GM19372 (cell line): ENCODE measurements at regions not wholly inside any gene's neighbourhood (a gene's known extent, or its start where the extent isn't known, plus 50 kb on each side); places are given as distances from the start of the nearest gene placed in this dataset.
A peak's percentile ranks its signal among the peaks of the same experiment; 100 is the strongest.
"Not testable (repeated sequence)": the region's sequence is repeated elsewhere in the genome, so short reads cannot be mapped to it uniquely, and the experiment has no call there.

ENCODE experiments used
- ATAC-seq: cut with Tn5 transposase; IDR thresholded peaks from one replicate; pipeline ENCODE4 v1.9.1; 2021; ENCODE audit warnings: mild to moderate bottlenecking, low read depth, moderate library complexity; ENCODE audit not compliant: unreplicated experiment

DNA sequence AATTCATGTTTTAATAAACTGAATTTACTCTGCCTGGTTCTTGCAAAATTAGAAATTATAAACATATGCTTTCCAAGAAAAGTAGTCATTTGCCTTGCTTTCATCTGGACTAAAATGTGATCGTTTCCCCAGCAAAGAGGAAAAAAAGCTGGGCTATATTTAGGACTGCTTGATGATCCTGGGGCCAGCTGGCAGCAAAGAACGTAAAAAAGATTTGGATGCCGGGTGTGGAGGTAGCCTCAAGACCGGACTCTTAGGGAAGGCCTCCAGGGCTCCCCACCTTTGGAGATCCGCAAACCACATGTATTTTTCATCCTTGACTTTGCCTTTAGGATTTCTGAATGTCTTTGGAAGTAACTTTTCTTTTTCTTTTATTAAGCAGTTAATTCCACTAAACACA, 156.1 kb upstream of the SEMA6A start:
- no peak for ATAC-seq

DNA sequence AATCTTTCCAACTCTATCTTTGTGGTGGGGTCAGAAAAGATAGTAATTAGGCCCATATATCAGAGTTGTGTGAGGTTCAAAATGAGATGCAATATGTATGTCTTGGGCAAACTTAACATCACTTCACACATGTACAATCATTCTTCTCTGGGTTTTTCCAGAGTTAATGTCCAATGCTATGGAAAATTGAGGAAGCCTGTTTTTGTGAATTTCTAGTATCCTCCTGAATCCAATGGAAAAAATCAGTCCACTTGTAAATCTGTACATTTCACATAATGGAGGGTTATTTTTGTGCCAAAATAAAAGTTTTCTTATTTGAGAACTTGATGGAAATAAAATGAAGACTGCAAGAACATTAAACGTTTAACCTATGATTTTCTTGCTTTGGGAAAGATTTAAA, 155.6 kb upstream of the SEMA6A start:
- ATAC-seq, result no peak

DNA sequence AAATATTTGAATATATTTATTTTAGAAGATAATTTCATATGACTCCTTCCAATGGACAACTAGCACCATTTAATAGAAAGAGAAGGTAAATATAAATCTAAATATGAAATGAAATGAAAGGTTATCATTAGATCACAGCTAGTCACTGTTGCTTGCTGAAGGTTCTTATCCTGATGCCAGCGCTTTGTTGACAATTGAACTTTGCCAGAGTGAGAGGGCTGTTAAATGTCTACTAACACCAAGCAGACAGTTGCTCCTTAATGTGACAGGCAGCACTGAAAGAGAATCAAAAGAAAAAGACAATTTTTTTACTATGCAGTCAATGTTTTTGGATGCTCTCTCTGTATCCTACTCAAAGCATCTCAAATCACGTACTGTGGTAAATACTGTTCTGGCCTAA, 152.6 kb upstream of the SEMA6A start:
- no peak for ATAC-seq

DNA sequence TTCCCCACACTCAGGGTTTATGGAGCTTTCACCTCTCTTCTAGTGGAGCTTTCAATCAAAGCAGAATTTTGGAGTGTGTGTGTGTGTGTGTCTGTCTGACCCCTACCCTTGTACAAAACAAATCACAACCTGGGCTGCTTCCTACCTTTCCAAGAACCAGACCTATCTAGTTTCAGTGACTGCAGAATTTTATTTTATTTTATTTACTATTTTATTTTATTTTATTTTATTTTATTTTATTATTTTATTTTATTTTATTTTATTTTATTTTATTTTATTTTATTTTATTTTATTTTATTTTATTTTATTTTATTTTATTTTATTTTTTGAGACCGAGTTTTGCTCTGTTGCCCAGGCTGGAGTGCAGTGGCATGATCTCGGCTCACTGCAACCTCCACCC, 151.6 kb upstream of the SEMA6A start:
- ATAC-seq, result not testable (repeated sequence)

DNA sequence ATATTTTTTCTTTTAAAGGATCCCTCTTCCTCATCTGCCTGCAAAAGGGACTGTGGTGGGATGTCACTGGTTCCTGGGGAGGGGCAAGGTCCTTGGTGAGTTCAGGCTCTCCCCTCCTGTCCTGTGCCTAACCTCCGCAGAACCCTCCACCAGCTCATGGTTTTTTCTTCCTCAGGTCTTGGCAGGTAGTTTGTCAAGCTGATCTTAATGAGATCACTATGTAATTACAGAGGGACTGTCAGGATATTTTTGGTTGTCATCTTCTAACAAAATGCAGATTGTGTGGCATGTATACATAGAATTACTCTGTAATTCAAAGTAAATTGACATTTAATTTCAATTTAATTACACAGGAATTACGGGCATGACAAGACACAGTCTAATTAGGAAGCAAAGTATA, 150.3 kb upstream of the SEMA6A start:
- no peak for ATAC-seq

DNA sequence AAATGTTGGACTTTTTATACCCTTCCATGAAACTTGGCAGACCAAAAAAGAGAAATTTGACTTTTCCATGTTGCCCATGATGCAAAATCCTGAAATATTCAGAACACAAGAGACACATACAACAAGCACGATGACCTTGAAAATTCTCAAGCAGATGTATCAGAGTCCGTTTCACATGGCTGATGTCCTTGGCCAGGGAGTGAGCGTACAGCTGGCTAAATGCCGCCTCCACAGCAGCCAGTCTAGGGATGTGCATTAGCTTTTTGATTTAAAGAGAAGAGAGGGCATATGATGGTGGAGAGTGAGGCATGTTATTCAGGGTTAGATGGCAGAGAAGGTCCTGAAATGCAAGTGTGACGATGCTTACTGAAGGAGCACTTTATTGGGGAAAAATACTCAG, 148.0 kb upstream of the SEMA6A start:
- no peak for ATAC-seq

DNA sequence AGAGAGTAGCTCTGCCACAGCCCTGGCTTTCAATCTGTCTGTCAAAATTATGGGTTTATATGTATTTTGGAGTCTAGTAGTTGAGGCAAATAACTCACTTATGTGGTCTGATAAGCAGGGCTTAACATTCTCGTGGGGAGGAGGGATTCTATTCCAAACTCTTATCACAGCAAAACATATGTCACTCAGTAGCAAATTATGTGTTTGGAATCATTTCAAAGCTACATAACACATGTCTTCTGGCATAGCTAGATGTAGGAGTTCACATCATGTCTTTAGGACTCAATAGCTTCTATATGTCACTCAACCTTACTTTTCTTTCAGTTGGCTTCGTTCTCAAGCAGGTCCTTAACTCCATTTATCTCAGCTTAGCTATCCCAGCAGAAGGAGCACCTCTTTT, 144.5 kb upstream of the SEMA6A start:
- no peak for ATAC-seq

DNA sequence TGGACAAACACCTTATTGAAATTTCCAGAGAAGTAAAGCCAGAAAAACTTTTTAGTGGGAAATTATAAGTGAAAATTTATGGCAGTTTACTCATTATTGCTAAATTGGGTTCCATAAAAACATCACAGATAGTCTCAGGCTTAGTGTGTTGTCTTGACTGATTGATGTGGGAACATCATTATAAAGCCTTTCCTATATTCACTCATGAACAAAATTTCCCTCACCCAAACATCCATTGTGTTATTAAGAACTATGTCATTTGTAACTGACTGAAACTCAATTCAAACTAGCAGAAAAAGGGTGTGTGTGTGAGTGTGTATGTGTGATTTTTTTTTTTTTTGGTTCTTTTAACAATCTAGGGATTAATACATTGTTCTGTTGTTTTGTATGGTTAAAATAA, 143.7 kb upstream of the SEMA6A start:
- no peak for ATAC-seq

DNA sequence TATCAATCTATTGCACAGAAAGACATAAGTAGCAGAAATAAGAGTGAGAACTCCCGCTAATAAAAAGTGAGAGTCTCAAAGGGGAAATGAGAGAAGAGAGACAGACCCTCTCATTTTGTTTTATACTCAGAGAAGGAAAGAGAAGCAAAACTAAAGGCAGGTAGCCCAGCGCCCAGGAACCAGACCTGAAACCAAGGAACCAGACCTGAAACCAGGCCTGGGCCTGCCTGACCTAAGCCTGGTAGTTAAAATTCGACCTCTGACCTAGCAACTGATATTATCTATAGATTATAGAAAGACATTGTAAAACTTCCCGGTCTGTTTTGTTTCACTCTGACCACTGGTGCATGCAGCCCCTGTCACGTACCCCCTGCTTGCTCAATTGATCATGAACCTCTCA, 134.5 kb upstream of the SEMA6A start:
- ATAC-seq, result no peak

DNA sequence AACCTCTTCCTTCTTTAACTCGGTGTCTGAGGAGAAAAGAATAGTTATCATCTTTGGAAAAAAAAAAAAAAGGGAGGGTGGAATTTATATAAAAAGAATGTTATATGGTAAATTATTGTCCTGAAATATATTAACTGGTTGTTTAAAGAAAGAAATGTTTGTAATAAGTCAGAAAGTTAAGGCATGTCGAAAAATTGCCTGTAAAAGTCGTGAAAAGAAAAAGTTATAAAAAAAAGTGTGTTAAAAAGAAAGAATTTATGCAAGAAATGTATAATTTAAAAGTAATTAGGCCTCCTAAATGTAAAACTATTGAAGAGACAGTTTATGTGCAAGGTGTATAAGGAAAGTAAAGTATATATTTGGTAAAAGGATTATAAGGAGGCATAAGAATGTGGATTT, 130.5 kb upstream of the SEMA6A start:
- ATAC-seq, result not testable (repeated sequence)

DNA sequence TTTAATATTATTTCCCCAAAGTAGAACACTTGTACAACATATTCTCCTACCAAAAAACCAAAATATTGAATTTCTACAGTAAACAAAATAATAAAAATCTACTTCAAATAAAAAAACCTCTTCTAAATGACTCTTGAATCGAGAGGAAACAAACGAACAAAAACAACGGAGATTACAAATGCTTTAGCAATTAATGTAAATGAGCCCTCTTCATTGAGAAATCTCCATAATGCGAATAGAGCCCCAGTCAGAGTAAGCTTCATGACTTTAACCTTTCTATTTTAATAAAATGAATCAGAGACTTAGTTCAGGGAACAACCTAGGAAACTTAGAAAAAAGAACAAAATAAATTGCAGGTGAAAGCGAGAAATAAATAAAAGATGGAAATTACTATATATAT, 129.3 kb upstream of the SEMA6A start:
- ATAC-seq, result no peak

DNA sequence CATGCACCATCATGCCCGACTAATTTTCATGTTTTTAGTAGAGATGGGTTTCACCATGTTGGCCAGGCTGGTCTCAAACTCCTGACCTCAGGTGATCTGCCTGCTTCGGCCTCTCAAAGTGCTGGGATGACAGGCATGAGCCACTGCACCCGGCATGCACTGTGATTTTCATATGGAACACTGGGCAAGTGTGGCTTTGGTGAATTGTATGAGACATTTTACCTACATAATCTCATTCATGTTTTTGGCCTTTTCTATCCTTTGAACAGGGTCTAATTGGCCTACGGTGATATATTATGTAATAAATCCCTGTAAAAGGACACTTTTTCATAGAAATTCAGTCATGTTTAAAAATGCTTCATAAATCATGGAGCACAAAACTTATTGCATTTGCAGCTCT, 128.7 kb upstream of the SEMA6A start:
- ATAC-seq, result no peak

DNA sequence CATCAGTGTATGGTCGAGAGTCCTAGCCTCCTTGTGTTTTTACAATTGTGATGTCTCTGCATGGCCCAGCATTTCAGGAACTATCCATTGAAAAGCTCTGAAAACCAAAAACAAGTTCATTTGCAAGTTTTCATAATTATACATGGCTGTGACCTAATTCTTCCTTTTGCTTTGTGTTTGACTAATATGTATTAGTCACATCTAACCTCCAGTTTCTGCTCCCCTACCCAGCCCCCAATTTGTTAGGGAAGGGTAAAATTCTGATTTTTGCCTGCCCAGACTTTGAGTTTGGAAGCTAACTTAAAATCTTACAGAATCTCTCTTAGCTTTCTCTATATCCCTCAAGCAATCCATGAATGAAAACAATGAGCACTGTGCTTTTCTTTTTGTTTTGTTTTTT, 128.2 kb upstream of the SEMA6A start:
- no peak for ATAC-seq

DNA sequence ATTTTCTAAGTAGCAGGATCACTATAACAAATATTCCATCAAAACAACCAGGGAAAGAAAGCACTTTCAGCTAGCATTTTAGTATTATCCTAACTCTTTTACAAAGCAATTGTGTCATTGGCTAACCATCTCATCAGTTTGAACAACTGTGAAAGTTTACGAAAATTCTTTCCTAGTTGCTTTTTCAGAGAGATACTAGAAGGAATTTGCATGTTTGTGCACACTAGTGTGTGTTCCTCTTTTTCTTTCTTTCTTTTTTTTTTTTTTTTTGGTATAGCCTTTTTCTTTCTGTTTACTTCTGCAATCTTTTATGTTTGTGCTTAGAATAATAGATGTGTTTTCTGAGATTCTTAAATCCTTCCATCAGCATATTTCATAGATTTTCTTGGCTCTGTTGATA, 124.7 kb upstream of the SEMA6A start:
- no peak for ATAC-seq

DNA sequence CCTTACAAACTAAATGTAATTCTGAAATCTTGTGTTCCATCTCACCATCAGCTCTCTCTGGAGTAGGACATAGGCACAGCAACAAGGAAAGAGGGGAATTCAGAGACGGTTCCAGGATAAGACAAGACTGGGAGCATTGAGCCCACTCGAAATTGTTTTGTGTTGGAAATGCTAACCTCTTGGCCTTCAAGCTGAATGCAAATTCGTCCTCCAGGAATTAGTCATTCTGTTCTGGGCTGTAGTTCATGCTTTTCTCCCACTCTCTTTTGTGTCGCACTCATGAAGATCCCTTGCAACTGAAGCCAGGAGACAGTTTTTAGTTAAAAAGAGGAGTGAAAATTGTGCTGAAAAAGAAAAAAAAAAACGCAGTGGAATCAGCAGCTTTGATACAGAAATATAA, 121.7 kb upstream of the SEMA6A start:
- ATAC-seq, result peak; percentile 68

DNA sequence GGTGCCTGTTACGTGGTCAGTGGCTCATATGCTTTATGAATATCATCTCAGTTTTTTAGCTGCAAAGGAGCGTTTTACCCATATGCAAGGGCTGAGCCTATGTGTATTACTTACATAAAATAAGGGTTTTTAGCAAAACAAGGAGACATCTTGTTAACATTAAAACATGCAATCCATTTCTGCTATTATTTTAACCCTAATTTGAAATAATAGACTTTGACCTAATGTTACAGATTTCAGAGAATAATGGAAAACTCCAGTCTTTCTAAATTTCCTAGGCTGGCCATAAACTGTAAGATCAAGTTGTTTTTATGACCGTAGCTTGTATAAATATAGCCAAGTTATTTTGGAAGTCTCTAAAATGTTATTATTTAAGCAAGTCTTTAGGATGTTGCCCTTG, 121.1 kb upstream of the SEMA6A start:
- no peak for ATAC-seq

DNA sequence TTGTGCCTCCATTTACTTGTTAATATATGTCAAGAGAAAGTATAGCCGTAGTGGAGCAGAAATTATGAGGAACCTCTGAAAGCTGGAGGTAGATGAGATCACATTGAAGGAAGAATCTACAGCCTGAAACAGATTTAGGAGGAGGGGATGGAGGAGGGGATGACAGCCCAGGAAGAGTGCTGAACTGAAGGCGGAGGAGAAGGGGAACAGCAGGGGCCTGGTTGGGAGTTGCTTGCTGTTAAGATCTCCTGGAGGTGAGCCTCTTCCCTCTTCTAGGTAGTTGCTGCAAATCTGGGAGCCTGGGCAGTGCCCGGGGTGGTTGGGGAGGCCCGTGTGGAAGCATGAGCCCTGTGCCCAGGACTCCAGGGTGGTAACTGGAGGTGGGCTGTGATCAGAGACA, 111.8 kb upstream of the SEMA6A start:
- no peak for ATAC-seq

DNA sequence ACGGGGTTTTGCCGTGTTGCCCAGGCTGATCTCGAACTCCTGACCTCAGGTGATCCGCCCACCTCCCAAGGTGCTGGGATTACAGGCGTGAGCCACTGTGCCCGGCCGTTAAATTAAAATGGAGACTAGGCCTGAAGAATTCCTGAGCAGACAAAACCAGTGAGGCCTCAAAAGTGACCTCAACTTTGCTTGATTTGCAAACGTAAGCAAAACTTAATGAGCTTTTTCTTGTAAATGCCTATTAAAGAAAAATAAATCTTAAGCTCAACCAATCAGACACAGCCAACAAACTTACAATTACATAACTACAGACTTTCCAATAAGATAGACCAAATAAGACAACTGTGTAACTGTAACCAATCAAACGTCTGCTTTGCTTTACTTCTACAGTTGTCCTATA, 111.3 kb upstream of the SEMA6A start:
- no peak for ATAC-seq

DNA sequence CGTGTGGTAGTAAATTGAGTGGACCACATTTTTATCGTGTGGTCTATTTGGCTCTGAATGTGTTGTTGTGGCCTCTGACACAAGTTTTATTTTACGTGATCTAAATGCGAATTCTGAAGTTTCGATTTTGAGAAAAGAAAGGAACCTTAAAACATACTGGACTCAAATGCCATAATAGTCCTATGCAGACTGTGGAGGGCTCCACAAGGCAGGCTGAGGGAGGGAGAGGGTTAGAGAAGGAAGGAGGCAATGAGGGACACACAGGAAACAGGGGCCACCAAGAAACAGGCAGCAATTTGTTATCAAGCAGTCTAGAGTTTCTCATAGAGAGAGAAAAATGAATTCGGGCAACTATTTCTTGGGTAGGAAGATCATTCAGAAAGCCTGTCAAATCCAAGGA, 110.4 kb upstream of the SEMA6A start:
- no peak for ATAC-seq

DNA sequence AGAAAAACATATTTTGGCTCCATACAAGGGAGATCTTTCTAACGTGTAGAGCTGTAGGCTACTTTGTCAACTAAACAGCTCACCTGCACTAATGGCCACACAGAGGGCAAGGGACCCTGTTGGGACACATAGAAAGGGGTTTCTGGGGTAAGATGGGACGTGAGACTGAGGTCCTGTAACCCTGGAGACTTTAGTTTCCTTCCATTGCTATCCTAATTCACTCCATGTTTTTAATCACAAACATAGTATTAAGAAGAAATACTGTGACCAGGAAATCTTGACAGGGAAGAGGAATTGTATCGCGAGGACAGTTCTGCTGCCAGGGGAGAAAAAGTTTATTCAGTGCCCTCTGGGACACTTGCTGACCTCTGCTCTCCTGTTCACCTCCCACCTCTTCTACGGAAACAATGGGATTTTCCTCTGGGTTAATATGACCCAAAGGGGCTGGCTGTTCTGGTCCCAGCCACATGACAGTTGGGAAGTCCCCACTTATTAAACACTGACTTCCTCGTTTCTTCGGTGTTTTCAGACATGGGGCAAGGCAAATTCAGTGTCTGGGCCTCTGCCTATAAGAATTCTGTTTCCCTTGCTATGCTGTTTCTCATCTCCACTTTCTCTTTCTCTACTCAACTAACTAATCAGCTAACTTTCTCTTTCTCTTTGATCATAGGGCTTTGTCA, 106.9 kb upstream of the SEMA6A start:
- ATAC-seq, result peak; percentile 94

DNA sequence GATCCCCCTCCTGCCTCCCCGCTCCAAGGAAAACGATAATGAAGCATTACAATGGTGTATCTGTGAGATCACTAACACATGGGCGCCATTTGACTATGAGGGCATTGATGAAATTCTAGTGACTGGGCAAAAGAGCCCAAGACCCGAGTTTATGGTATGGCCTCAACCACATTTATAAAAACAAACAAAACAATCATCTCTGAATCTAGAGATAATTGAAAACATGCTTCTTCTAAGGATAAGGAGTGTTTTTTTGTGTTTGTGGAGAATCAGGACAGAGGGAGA, 100.9 kb upstream of the SEMA6A start:
- no peak for ATAC-seq

DNA sequence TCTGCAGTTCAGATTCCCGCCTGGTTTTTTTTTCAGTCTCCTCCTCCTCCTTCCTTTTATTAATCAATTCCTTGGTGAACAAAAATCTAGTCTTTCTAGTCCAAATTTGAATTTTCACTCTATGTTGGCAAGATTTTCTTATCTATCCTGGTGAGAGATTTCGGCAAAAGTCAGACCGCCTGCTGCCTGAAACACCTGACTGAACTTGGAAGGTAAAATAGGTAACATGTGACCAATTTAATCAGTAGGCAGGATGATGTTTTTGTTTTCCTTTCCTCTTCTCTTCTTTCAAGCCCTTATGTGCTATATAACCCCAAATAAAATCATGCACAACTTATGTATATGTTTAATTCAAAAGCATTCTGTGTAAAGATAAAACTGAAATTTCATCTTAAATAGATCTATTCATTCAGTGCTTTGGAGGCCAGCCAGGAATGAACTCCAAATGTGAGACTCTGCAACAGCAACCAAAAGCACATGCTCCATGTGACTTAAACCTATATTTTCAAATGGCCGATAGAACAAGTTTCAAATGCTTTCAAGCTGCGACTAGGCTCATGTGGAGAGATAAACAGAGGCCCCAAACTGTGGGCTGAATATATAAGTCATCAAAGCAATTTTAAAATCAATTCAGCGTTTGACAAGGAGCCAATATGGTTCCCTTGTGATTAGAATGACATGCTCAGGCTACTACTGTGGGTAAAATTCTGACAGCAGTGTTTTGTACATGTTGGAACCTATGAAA, 100.4 kb upstream of the SEMA6A start:
- no peak for ATAC-seq

DNA sequence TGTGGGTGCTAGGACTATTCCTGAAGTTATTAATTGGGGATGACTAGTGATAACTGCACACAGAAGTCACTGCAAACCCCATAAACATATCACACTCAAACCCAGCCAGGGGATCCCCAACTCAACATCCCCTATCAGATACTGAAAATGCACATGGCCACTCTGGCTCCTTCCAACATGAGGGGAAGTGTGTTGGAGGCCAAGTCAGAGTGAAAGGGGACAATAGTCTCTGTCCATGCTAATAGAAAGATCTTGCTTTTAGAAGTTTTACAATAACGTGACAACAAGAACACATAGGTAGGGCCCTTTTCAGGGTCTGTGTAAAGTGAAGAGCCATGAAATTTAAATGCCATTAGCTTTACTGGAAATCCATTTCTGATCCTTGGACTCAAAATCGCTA, 98.8 kb upstream of the SEMA6A start:
- no peak for ATAC-seq
